Skeletal muscle tissue (tissue), 3 donors: ENCODE measurements at regions not wholly inside any gene's neighbourhood (a gene's known extent, or its start where the extent isn't known, plus 50 kb on each side); places are given as distances from the start of the nearest gene placed in this dataset.

Experiments
- H3K27ac ChIP-seq: one replicate; pipeline ENCODE4 v1.7.0; 2013; ENCODE audit warnings: mild to moderate bottlenecking, low read depth, low read length, inconsistent platforms
- H3K27me3 ChIP-seq, 3 donors: one replicate each; pipeline ENCODE4 v1.7.0; 2013; ENCODE audit warnings: low read length in 3 of 3; ENCODE audit not compliant: control insufficient read depth in 3 of 3, insufficient read depth in 3 of 3
- H3K36me3 ChIP-seq, 3 donors: one replicate each; pipeline ENCODE4 v1.7.0; 2013; ENCODE audit warnings: low read length in 3 of 3; ENCODE audit not compliant: control insufficient read depth in 3 of 3, insufficient read depth in 3 of 3
- H3K4me1 ChIP-seq, 3 donors: one replicate each; pipeline ENCODE4 v1.7.0; 2013; ENCODE audit warnings: low read length in 3 of 3, mild to moderate bottlenecking in 3 of 3; ENCODE audit not compliant: control insufficient read depth in 3 of 3, insufficient read depth in 3 of 3
- H3K4me3 ChIP-seq, 3 donors: one replicate each; pipeline ENCODE4 v1.7.0; 2013; ENCODE audit warnings: low read length in 3 of 3
- H3K9ac ChIP-seq, 3 donors: one replicate each; pipeline ENCODE4 v1.7.0; 2013; ENCODE audit warnings: low read length in 3 of 3, mild to moderate bottlenecking in 3 of 3, moderate library complexity in 2 of 3, low read depth in 1 of 3
- H3K9me3 ChIP-seq, 3 donors: one replicate each; pipeline ENCODE4 v1.7.0; 2013; ENCODE audit warnings: low read length in 3 of 3; ENCODE audit not compliant: control insufficient read depth in 3 of 3
- donor health status: Osteomylitis.

GRCh38 chr1:98316286-98316905 is 345.1 kb upstream of the SNX7 start:
- H3K9ac ChIP-seq, result no peak overlapping the region
- no peak overlapping the region for H3K4me3 ChIP-seq
- no peaks in the 10 kb centered on the region for H3K4me1 ChIP-seq
- no peaks in the 10 kb centered on the region for H3K9me3 ChIP-seq
- H3K27me3 ChIP-seq, result no peaks in the 10 kb centered on the region
- no peaks in the 10 kb centered on the region for H3K36me3 ChIP-seq
- H3K27ac ChIP-seq, result no peak overlapping the region

- no peak overlapping the region for H3K4me3 ChIP-seq
- H3K9ac ChIP-seq, result no peak overlapping the region
- no peaks in the 10 kb centered on the region for H3K36me3 ChIP-seq
- H3K27me3 ChIP-seq, result no peaks in the 10 kb centered on the region
- no peak overlapping the region for H3K27ac ChIP-seq
- H3K9me3 ChIP-seq, result no peaks in the 10 kb centered on the region
- no peaks in the 10 kb centered on the region for H3K4me1 ChIP-seq
Observed at GRCh38 chr1:98315309-98315708, 346.2 kb upstream of the SNX7 start.

GRCh38 chr1:98314601-98315000 is 346.9 kb upstream of the SNX7 start:
- no peaks in the 10 kb centered on the region for H3K4me1 ChIP-seq
- H3K27me3 ChIP-seq, result no peaks in the 10 kb centered on the region
- no peak overlapping the region for H3K27ac ChIP-seq
- H3K4me3 ChIP-seq, result no peak overlapping the region
- H3K36me3 ChIP-seq, result no peaks in the 10 kb centered on the region
- H3K9me3 ChIP-seq, result no peaks in the 10 kb centered on the region
- no peak overlapping the region for H3K9ac ChIP-seq

- Histone ChIP-seq H3K4me3 (no peak overlapping the region), H3K36me3 (no peaks in the 10 kb centered on the region), H3K9me3 (no peaks in the 10 kb centered on the region), H3K9ac (no peak overlapping the region), H3K27ac (no peak overlapping the region), H3K27me3 (no peaks in the 10 kb centered on the region), H3K4me1 (no peaks in the 10 kb centered on the region)
Observed at GRCh38 chr1:98306517-98307089, 354.9 kb upstream of the SNX7 start.

GRCh38 chr1:98305362-98305761 is 356.2 kb upstream of the SNX7 start:
- Histone ChIP-seq H3K9ac (no peak overlapping the region), H3K36me3 (no peaks in the 10 kb centered on the region), H3K4me3 (no peak overlapping the region), H3K27me3 (no peaks in the 10 kb centered on the region), H3K4me1 (no peaks in the 10 kb centered on the region), H3K27ac (no peak overlapping the region), H3K9me3 (no peaks in the 10 kb centered on the region)

- Histone ChIP-seq H3K27me3 (no peaks in the 10 kb centered on the region), H3K27ac (no peak overlapping the region), H3K36me3 (no peaks in the 10 kb centered on the region), H3K4me3 (no peak overlapping the region), H3K4me1 (no peaks in the 10 kb centered on the region), H3K9me3 (no peaks in the 10 kb centered on the region), H3K9ac (no peak overlapping the region)
Observed at GRCh38 chr1:98304888-98305287, 356.6 kb upstream of the SNX7 start.

- no peaks in the 10 kb centered on the region for H3K4me1 ChIP-seq
- H3K27me3 ChIP-seq, result no peaks in the 10 kb centered on the region
- no peaks in the 10 kb centered on the region for H3K36me3 ChIP-seq
- peaks cover 0 to 2% (median 0%) of the 10 kb centered on the region in 3 donors for H3K9me3 ChIP-seq
- no peak overlapping the region for H3K27ac ChIP-seq
- H3K4me3 ChIP-seq, result no peak overlapping the region
- no peak overlapping the region for H3K9ac ChIP-seq
Observed at GRCh38 chr1:98299861-98300260, 361.7 kb upstream of the SNX7 start.

GRCh38 chr1:98299313-98299712 is 362.2 kb upstream of the SNX7 start:
- Histone ChIP-seq H3K27ac (no peak overlapping the region), H3K4me3 (no peak overlapping the region), H3K9me3 (peaks cover 0 to 2% (median 0%) of the 10 kb centered on the region in 3 donors), H3K4me1 (no peaks in the 10 kb centered on the region), H3K36me3 (no peaks in the 10 kb centered on the region), H3K9ac (no peak overlapping the region), H3K27me3 (no peaks in the 10 kb centered on the region)

- Histone ChIP-seq H3K27ac (no peak overlapping the region), H3K9me3 (peaks cover 0 to 2% (median 0%) of the 10 kb centered on the region in 3 donors), H3K27me3 (no peaks in the 10 kb centered on the region), H3K4me1 (no peaks in the 10 kb centered on the region), H3K36me3 (no peaks in the 10 kb centered on the region), H3K4me3 (no peak overlapping the region), H3K9ac (no peak overlapping the region)
Observed at GRCh38 chr1:98298319-98298718, 363.2 kb upstream of the SNX7 start.

GRCh38 chr1:98296681-98297080 is 364.8 kb upstream of the SNX7 start:
- Histone ChIP-seq H3K4me1 (no peaks in the 10 kb centered on the region), H3K4me3 (no peak overlapping the region), H3K27me3 (no peaks in the 10 kb centered on the region), H3K36me3 (no peaks in the 10 kb centered on the region), H3K9ac (no peak overlapping the region), H3K27ac (no peak overlapping the region), H3K9me3 (peaks cover 0 to 2% (median 0%) of the 10 kb centered on the region in 3 donors)
